Cardiac muscle cell (in vitro differentiated cells and primary cell): ENCODE measurements at regions not wholly inside any gene's neighbourhood (a gene's known extent, or its start where the extent isn't known, plus 50 kb on each side); places are given as distances from the start of the nearest gene placed in this dataset.

Experiments
- DNase-seq, 2 donors: peaks; one replicate each; pipeline versions ENCODE4 v3.0.0 to v3.0.0-alpha.2; 2010 to 2017; ENCODE audit warnings: low read depth in 1 of 2, low spot score in 1 of 2
- H3K27ac ChIP-seq: fragments of 200-600 bp; sonication (generic); 2 replicates; pipeline ENCODE4 v1.5.1; 2016
- H3K27me3 ChIP-seq: fragments of 200-600 bp; sonication (generic); 2 replicates; pipeline ENCODE4 v1.6.0; 2016; ENCODE audit warnings: control low read depth
- H3K36me3 ChIP-seq: fragments of 200-600 bp; sonication (generic); 2 replicates; pipeline ENCODE4 v1.5.1; 2016; ENCODE audit warnings: control low read depth
- H3K4me1 ChIP-seq: fragments of 200-600 bp; sonication (generic); 2 replicates; pipeline ENCODE4 v1.8.1; 2017; ENCODE audit warnings: low read depth, mild to moderate bottlenecking, mixed run types
- H3K4me3 ChIP-seq: fragments of 200-600 bp; sonication (generic); 2 replicates; pipeline ENCODE4 v1.5.1; 2016; ENCODE audit warnings: mild to moderate bottlenecking
- H3K9me3 ChIP-seq: fragments of 200-600 bp; sonication (generic); 2 replicates; pipeline ENCODE4 v1.5.1; 2017; ENCODE audit warnings: low read depth, mild to moderate bottlenecking, control low read depth
- CTCF ChIP-seq: IDR thresholded peaks from 2 replicates; pipeline ENCODE4 v1.5.1; 2012; ENCODE audit warnings: low read depth, mild to moderate bottlenecking, low read length

GRCh38 chr13:75050419-75051046 lies 431.4 kb downstream of the TBC1D4 start:
- Histone ChIP-seq H3K4me1 (no peaks in the 10 kb centered on the region), H3K4me3 (no peak overlapping the region), H3K36me3 (no peaks in the 10 kb centered on the region), H3K27ac (no peak overlapping the region), H3K27me3 (no peaks in the 10 kb centered on the region), H3K9me3 (no peaks in the 10 kb centered on the region)
- peak in 1 of 2 donors; percentile 41 for DNase-seq
- TF ChIP-seq CTCF: no peak

- DNase-seq: peak in 1 of 2 donors; percentile 5
- H3K4me3 ChIP-seq: no peak overlapping the region
- TF ChIP-seq CTCF: no peak
- no peaks in the 10 kb centered on the region for H3K27me3 ChIP-seq
- H3K9me3 ChIP-seq: no peaks in the 10 kb centered on the region
- H3K4me1 ChIP-seq: no peaks in the 10 kb centered on the region
- no peaks in the 10 kb centered on the region for H3K36me3 ChIP-seq
- H3K27ac ChIP-seq: no peak overlapping the region
Observed at GRCh38 chr13:75049735-75050335, 432.1 kb downstream of the TBC1D4 start.

GRCh38 chr13:75042807-75043206 lies 439.2 kb downstream of the TBC1D4 start:
- no peak for DNase-seq
- H3K27me3 ChIP-seq: no peaks in the 10 kb centered on the region

GRCh38 chr13:75038393-75039113 lies 443.4 kb downstream of the TBC1D4 start:
- H3K4me1 ChIP-seq: no peaks in the 10 kb centered on the region
- no peak overlapping the region for H3K4me3 ChIP-seq
- no peak for TF ChIP-seq CTCF
- no peaks in the 10 kb centered on the region for H3K9me3 ChIP-seq
- H3K27me3 ChIP-seq: no peaks in the 10 kb centered on the region
- H3K36me3 ChIP-seq: no peaks in the 10 kb centered on the region
- no peak for DNase-seq
- no peak overlapping the region for H3K27ac ChIP-seq

More at GRCh38 chr13:75042807-75043206, 439.2 kb downstream of the TBC1D4 start:
- H3K36me3 ChIP-seq: no peaks in the 10 kb centered on the region
- H3K9me3 ChIP-seq: no peaks in the 10 kb centered on the region
- H3K4me3 ChIP-seq: no peak overlapping the region
- no peaks in the 10 kb centered on the region for H3K4me1 ChIP-seq
- no peak overlapping the region for H3K27ac ChIP-seq
- no peak for TF ChIP-seq CTCF

- no peaks in the 10 kb centered on the region for H3K9me3 ChIP-seq
- H3K4me3 ChIP-seq: no peak overlapping the region
- peak in 1 of 2 donors; percentile 8 for DNase-seq
- no peaks in the 10 kb centered on the region for H3K36me3 ChIP-seq
- H3K4me1 ChIP-seq: no peaks in the 10 kb centered on the region
- H3K27me3 ChIP-seq: no peaks in the 10 kb centered on the region
- H3K27ac ChIP-seq: no peak overlapping the region
- TF ChIP-seq CTCF: no peak
Observed at GRCh38 chr13:75025956-75026355, 456.0 kb downstream of the TBC1D4 start.
